IMR-90 (cell line): ENCODE measurements at regions not wholly inside any gene's neighbourhood (a gene's known extent, or its start where the extent isn't known, plus 50 kb on each side); places are given as distances from the start of the nearest gene placed in this dataset.

ENCODE experiments used
- ATAC-seq: fragments of 200-7000 bp; cut with Tn5 transposase; 2 replicates; pipeline ENCODE4 v1.9.1; 2020; ENCODE audit warnings: low read depth, mild to moderate bottlenecking, moderate library complexity
- BruUV-seq: library from RNA; stranded (reverse); fragments of 400-500 nt; replicated peaks from 2 replicates; lab custom pipeline; 2021; lab: Mats Ljungman, UMichigan
- CTCF ChIA-PET: fragments of 300-600 bp; formaldehyde crosslinking; extraction: SDS; loops from one replicate; lab custom pipeline; 2021; ENCODE audit warnings: antibody characterized with exemption; lab: Yijun Ruan, JAX
- POLR2A ChIA-PET: fragments of 300-600 bp; sonication (Branson Sonifier 250); formaldehyde crosslinking; loops from one replicate; lab custom pipeline; 2022; ENCODE audit warnings: antibody characterized with exemption; ENCODE audit not compliant: unreplicated experiment; lab: Charles Lee
- DNase-seq: peaks from one replicate; pipeline ENCODE4 v3.0.0; 2013
- H2AFZ ChIP-seq: replicated peaks from 2 replicates; pipeline ENCODE3; 2013; ENCODE audit warnings: low read length, mild to moderate bottlenecking; ENCODE audit not compliant: poor library complexity
- H2AK5ac ChIP-seq: 2 replicates; pipeline ENCODE4 v1.6.1; 2013; ENCODE audit warnings: low read depth, low read length, inconsistent platforms
- H2AK9ac ChIP-seq: replicated peaks from 2 replicates; pipeline ENCODE3; 2013; ENCODE audit warnings: mild to moderate bottlenecking, low read depth, low read length, moderate library complexity; ENCODE audit not compliant: poor library complexity
- H2BK120ac ChIP-seq: 2 replicates; pipeline ENCODE4 v1.6.1; 2013; ENCODE audit warnings: low read depth, low read length, inconsistent platforms
- H2BK15ac ChIP-seq: 3 replicates; pipeline ENCODE4 v1.6.1; 2013; ENCODE audit warnings: low read depth, low read length, inconsistent platforms
- H2BK20ac ChIP-seq: 2 replicates; pipeline ENCODE4 v1.6.1; 2013; ENCODE audit warnings: low read depth, mild to moderate bottlenecking, inconsistent platforms, low read length, moderate library complexity
- H2BK5ac ChIP-seq: 2 replicates; pipeline ENCODE4 v1.6.1; 2013; ENCODE audit warnings: mild to moderate bottlenecking, low read depth, low read length, inconsistent platforms; ENCODE audit not compliant: poor library complexity, severe bottlenecking
- H3K14ac ChIP-seq: replicated peaks from 2 replicates; pipeline ENCODE4 v1.6.1; 2013; ENCODE audit warnings: low read depth, low read length, inconsistent platforms
- H3K18ac ChIP-seq: 2 replicates; pipeline ENCODE4 v1.6.1; 2013; ENCODE audit warnings: low read depth, low read length, control low read depth
- H3K23ac ChIP-seq: 2 replicates; pipeline ENCODE4 v1.6.1; 2013; ENCODE audit warnings: low read depth, low read length, inconsistent platforms
- H3K27ac ChIP-seq: 2 replicates; pipeline ENCODE4 v1.5.1; 2013; ENCODE audit warnings: mild to moderate bottlenecking, control low read depth, low read length; ENCODE audit not compliant: insufficient read depth
- H3K27me3 ChIP-seq: 2 replicates; pipeline ENCODE4 v1.6.1; 2013; ENCODE audit warnings: low read length; ENCODE audit not compliant: control insufficient read depth, insufficient read depth
- H3K36me3 ChIP-seq: 2 replicates; pipeline ENCODE4 v1.6.1; 2013; ENCODE audit warnings: low read length, mixed read lengths; ENCODE audit not compliant: control insufficient read depth, insufficient read depth
- H3K4ac ChIP-seq: 2 replicates; pipeline ENCODE4 v1.6.1; 2013; ENCODE audit warnings: low read depth, low read length, inconsistent platforms
- H3K4me1 ChIP-seq: 2 replicates; pipeline ENCODE4 v1.6.1; 2013; ENCODE audit warnings: low read length, mixed read lengths; ENCODE audit not compliant: control insufficient read depth, insufficient read depth
- H3K4me2 ChIP-seq: 2 replicates; pipeline ENCODE4 v1.6.1; 2013; ENCODE audit warnings: low read depth, mild to moderate bottlenecking, control low read depth, low read length, moderate library complexity
- H3K4me3 ChIP-seq: 2 replicates; pipeline ENCODE4 v1.5.1; 2013; ENCODE audit warnings: low read depth, mild to moderate bottlenecking, control low read depth, low read length, moderate library complexity; ENCODE audit not compliant: insufficient read depth
- H3K56ac ChIP-seq: 2 replicates; pipeline ENCODE4 v1.6.1; 2013; ENCODE audit warnings: low read length, inconsistent platforms; ENCODE audit not compliant: insufficient read depth; ENCODE audit errors: extremely low read depth
- H3K79me1 ChIP-seq, 2 experiments: 2 replicates each; pipeline ENCODE4 v1.6.1; 2013; ENCODE audit warnings: low read length in 2 of 2, inconsistent platforms in 1 of 2, low read depth in 1 of 2
- H3K9ac ChIP-seq: 2 replicates; pipeline ENCODE4 v1.6.1; 2013; ENCODE audit warnings: low read depth, low read length, control low read depth
- H3K9me1 ChIP-seq: 2 replicates; pipeline ENCODE4 v1.6.1; 2013; ENCODE audit warnings: low read length, inconsistent platforms; ENCODE audit not compliant: insufficient read depth
- H3K9me3 ChIP-seq: 2 replicates; pipeline ENCODE4 v1.6.1; 2013; ENCODE audit warnings: low read length; ENCODE audit not compliant: control insufficient read depth, insufficient read depth
- H4K20me1 ChIP-seq: 2 replicates; pipeline ENCODE4 v1.6.1; 2013; ENCODE audit warnings: low read length, inconsistent platforms; ENCODE audit not compliant: insufficient read depth
- H4K5ac ChIP-seq: 2 replicates; pipeline ENCODE4 v1.6.1; 2013; ENCODE audit warnings: mild to moderate bottlenecking, low read depth, low read length, control low read depth
- H4K8ac ChIP-seq, 2 experiments: 2 replicates each; pipeline ENCODE4 v1.6.1; 2013; ENCODE audit warnings: low read depth in 2 of 2, low read length in 2 of 2, control low read depth in 1 of 2, inconsistent platforms in 1 of 2
- H4K91ac ChIP-seq: 2 replicates; pipeline ENCODE4 v1.6.1; 2013; ENCODE audit warnings: low read depth, low read length, inconsistent platforms; ENCODE audit not compliant: insufficient read depth
- BHLHE40 ChIP-seq: fragments of 150-350 bp; IDR thresholded peaks from 2 replicates; pipeline ENCODE4 v1.6.1; 2016; ENCODE audit warnings: mild to moderate bottlenecking, low read depth, low read length
- CEBPB ChIP-seq: IDR thresholded peaks from 2 replicates; pipeline ENCODE4 v1.6.1; 2012; ENCODE audit warnings: low read depth, low read length, improper control_type of control experiment
- CHD1 ChIP-seq: IDR thresholded peaks from 2 replicates; pipeline ENCODE4 v1.6.1; 2012; ENCODE audit warnings: low read depth, low read length, improper control_type of control experiment
- FOS ChIP-seq: fragments of 150-350 bp; IDR thresholded peaks from 2 replicates; pipeline ENCODE4 v1.6.1; 2016; ENCODE audit warnings: low read depth, low read length
- MAFK ChIP-seq: IDR thresholded peaks from 2 replicates; pipeline ENCODE4 v1.6.1; 2012; ENCODE audit warnings: low read depth, low read length, improper control_type of control experiment
- MAZ ChIP-seq: IDR thresholded peaks from 2 replicates; pipeline ENCODE4 v1.6.1; 2012; ENCODE audit warnings: low read depth, mild to moderate bottlenecking, low read length, improper control_type of control experiment, moderate library complexity, borderline replicate concordance
- MXI1 ChIP-seq: IDR thresholded peaks from 2 replicates; pipeline ENCODE4 v1.6.1; 2012; ENCODE audit warnings: low read depth, mild to moderate bottlenecking, low read length, moderate library complexity, borderline replicate concordance
- NFE2L2 ChIP-seq: fragments of 150-350 bp; IDR thresholded peaks from 2 replicates; pipeline ENCODE4 v1.6.1; 2016; ENCODE audit warnings: low read depth, mild to moderate bottlenecking, low read length
- POLR2A ChIP-seq: IDR thresholded peaks from 2 replicates; pipeline ENCODE4 v1.6.1; 2012; ENCODE audit warnings: mild to moderate bottlenecking, low read depth, low read length
- RAD21 ChIP-seq: IDR thresholded peaks from 2 replicates; pipeline ENCODE4 v1.6.1; 2012; ENCODE audit warnings: low read length, improper control_type of control experiment
- RCOR1 ChIP-seq: IDR thresholded peaks from 2 replicates; pipeline ENCODE4 v1.6.1; 2012; ENCODE audit warnings: mild to moderate bottlenecking, low read length, improper control_type of control experiment; ENCODE audit not compliant: insufficient replicate concordance
- RFX5 ChIP-seq: IDR thresholded peaks from 2 replicates; pipeline ENCODE4 v1.8.0; 2012; ENCODE audit warnings: low read depth, mild to moderate bottlenecking, low read length, moderate library complexity
- SMC3 ChIP-seq: fragments of 150-350 bp; IDR thresholded peaks from 2 replicates; pipeline ENCODE4 v1.6.1; 2016; ENCODE audit warnings: low read depth, mild to moderate bottlenecking, antibody characterized with exemption, low read length, moderate library complexity
- WGBS, 2 experiments: methylation state at CpG; one replicate each; pipeline versions ENCODE4 v1.1.5 to v1.1.7; 2013; ENCODE audit warnings: missing lambda C conversion rate in 2 of 2; ENCODE audit not compliant: insufficient read length in 1 of 2; ENCODE audit errors: extremely low coverage in 2 of 2; 5-methylcytosine and 5-hydroxymethylcytosine counted together
- dilution Hi-C: fragments of 300-500 bp; cut with HindIII; formaldehyde crosslinking; loops from one replicate; pipeline ENCODE4 v1.14.3; 2018; ENCODE audit warnings: low sequenced_read_pairs; ENCODE audit not compliant: unreplicated experiment
- in situ Hi-C: fragments of 300-500 bp; cut with MboI; formaldehyde crosslinking; loops from 3 replicates; pipeline ENCODE4 v1.14.3; 2019; ENCODE audit warnings: low sequenced_read_pairs, inconsistent platforms, mixed read lengths
- intact Hi-C: fragments of 100-400 bp; cut with micrococcal nuclease; formaldehyde crosslinking; loops from 2 replicates; pipeline ENCODE4 v1.10.0; 2022
- TF ChIP-seq, protein P1 (sequence below): conservative IDR thresholded peaks from 2 replicates; pipeline ENCODE4 v1.5.1; 2012; ENCODE audit warnings: mild to moderate bottlenecking, low read depth, low read length, improper control_type of control experiment
- TF ChIP-seq, protein P2 (sequence below): fragments of 150-350 bp; IDR thresholded peaks from 2 replicates; pipeline ENCODE4 v1.6.1; 2017; ENCODE audit warnings: mild to moderate bottlenecking, antibody characterized with exemption, low read length, low read depth
- TF ChIP-seq, protein P3 (sequence below): fragments of 150-350 bp; IDR thresholded peaks from 2 replicates; pipeline ENCODE4 v1.6.1; 2016; ENCODE audit warnings: low read depth, mild to moderate bottlenecking, low read length, moderate library complexity, borderline replicate concordance

DNA sequence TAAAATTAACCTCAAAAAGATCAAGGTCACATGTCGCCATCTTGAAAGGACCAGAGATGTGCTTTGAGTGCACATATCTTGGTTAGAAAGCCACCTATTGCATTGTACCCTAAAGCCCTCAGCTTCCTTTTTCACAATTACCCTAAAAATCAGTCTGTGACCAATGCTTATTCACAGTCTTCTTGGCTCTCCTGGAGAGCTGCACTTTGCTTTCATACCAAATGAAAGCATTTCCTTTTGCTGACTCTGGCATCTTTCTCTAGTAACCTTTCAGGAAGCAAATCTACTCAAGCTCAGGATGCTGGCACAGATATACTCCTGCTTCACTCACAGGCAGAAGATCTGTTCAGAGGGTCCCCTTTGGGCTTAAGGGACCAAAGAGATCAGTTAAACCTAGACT is 160.7 kb upstream of the PUM3 start:
- no peaks in the 10 kb centered on the region for H3K36me3 ChIP-seq
- H3K27me3 ChIP-seq = no peaks in the 10 kb centered on the region
- no peak overlapping the region for H2BK120ac ChIP-seq
- CTCF ChIA-PET = interaction anchor here (1.3 kb wide), 1 partner anchor 1362 kb away, joined by 3 read pairs; no protein-coding TSS in a partner anchor
- dilution Hi-C loops = no loop called here
- no peak overlapping the region for H3K23ac ChIP-seq
- H2AK5ac ChIP-seq = no peak overlapping the region
- no peak overlapping the region for H3K4me2 ChIP-seq
- no peaks in the 10 kb centered on the region for H3K4me1 ChIP-seq
- H3K79me1 ChIP-seq = no peaks in the 10 kb centered on the region
- BruUV-seq = no TSS peak
- in situ Hi-C loops = no loop called here
- TF ChIP-seq FOS (no peak), RAD21 (no peak), CHD1 (no peak), MAFK (no peak), RFX5 (no peak), NFE2L2 (no peak), POLR2A (no peak), MAZ (no peak), CEBPB (no peak), SMC3 (no peak), BHLHE40 (no peak), RCOR1 (no peak), MXI1 (no peak)
- TF ChIP-seq, protein P1, sequence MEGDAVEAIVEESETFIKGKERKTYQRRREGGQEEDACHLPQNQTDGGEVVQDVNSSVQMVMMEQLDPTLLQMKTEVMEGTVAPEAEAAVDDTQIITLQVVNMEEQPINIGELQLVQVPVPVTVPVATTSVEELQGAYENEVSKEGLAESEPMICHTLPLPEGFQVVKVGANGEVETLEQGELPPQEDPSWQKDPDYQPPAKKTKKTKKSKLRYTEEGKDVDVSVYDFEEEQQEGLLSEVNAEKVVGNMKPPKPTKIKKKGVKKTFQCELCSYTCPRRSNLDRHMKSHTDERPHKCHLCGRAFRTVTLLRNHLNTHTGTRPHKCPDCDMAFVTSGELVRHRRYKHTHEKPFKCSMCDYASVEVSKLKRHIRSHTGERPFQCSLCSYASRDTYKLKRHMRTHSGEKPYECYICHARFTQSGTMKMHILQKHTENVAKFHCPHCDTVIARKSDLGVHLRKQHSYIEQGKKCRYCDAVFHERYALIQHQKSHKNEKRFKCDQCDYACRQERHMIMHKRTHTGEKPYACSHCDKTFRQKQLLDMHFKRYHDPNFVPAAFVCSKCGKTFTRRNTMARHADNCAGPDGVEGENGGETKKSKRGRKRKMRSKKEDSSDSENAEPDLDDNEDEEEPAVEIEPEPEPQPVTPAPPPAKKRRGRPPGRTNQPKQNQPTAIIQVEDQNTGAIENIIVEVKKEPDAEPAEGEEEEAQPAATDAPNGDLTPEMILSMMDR = no peak
- TF ChIP-seq, protein P2, sequence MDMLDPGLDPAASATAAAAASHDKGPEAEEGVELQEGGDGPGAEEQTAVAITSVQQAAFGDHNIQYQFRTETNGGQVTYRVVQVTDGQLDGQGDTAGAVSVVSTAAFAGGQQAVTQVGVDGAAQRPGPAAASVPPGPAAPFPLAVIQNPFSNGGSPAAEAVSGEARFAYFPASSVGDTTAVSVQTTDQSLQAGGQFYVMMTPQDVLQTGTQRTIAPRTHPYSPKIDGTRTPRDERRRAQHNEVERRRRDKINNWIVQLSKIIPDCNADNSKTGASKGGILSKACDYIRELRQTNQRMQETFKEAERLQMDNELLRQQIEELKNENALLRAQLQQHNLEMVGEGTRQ = no peak
- TF ChIP-seq, protein P3, sequence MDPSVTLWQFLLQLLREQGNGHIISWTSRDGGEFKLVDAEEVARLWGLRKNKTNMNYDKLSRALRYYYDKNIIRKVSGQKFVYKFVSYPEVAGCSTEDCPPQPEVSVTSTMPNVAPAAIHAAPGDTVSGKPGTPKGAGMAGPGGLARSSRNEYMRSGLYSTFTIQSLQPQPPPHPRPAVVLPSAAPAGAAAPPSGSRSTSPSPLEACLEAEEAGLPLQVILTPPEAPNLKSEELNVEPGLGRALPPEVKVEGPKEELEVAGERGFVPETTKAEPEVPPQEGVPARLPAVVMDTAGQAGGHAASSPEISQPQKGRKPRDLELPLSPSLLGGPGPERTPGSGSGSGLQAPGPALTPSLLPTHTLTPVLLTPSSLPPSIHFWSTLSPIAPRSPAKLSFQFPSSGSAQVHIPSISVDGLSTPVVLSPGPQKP = no peak
- WGBS, 2 experiments = no CpG with 5 or more reads among the region's 1 CpG
- no peak overlapping the region for H2AK9ac ChIP-seq
- no peak for ATAC-seq
- H2BK15ac ChIP-seq = no peak overlapping the region
- no peaks in the 10 kb centered on the region for H3K9me3 ChIP-seq
- H3K14ac ChIP-seq = no peak overlapping the region
- no peak for DNase-seq
- H3K27ac ChIP-seq = no peak overlapping the region
- H2AFZ ChIP-seq = no peak overlapping the region
- H4K91ac ChIP-seq = no peak overlapping the region
- H3K56ac ChIP-seq = no peak overlapping the region
- no peak overlapping the region for H4K8ac ChIP-seq
- no peaks in the 10 kb centered on the region for H4K20me1 ChIP-seq
- no peaks in the 10 kb centered on the region for H3K9me1 ChIP-seq
- intact Hi-C loops = no loop called here
- no peak overlapping the region for H3K9ac ChIP-seq
- POLR2A ChIA-PET = no interaction called here
- no peak overlapping the region for H2BK20ac ChIP-seq
- H3K18ac ChIP-seq = no peak overlapping the region
- no peak overlapping the region for H2BK5ac ChIP-seq
- H3K4ac ChIP-seq = no peak overlapping the region
- H3K4me3 ChIP-seq = no peak overlapping the region
- H4K5ac ChIP-seq = no peak overlapping the region
